BE2C (cell line): ENCODE measurements at regions not wholly inside any gene's neighbourhood (a gene's known extent, or its start where the extent isn't known, plus 50 kb on each side); places are given as distances from the start of the nearest gene placed in this dataset.

ENCODE experiments used
- DNase-seq: peaks from one replicate; pipeline ENCODE4 v3.0.0-alpha.2; 2020
- H3K27me3 ChIP-seq: fragments of 250-450 bp; sonication (Bioruptor Pico); 2 replicates; pipeline ENCODE4 v1.5.1; 2020; ENCODE audit warnings: mild to moderate bottlenecking
- H3K36me3 ChIP-seq: fragments of 250-450 bp; sonication (Bioruptor Pico); 2 replicates; pipeline ENCODE4 v1.5.1; 2020; ENCODE audit warnings: mild to moderate bottlenecking
- H3K4me1 ChIP-seq: fragments of 250-450 bp; sonication (Bioruptor Pico); 2 replicates; pipeline ENCODE4 v1.5.1; 2020
- H3K4me3 ChIP-seq: 2 replicates; pipeline ENCODE4 v1.5.1; 2011; ENCODE audit warnings: low read depth, low read length
- H3K9me3 ChIP-seq: fragments of 250-450 bp; sonication (Bioruptor Pico); 2 replicates; pipeline ENCODE4 v1.5.1; 2020
- TF ChIP-seq, protein P1 (sequence below): IDR thresholded peaks from 2 replicates; pipeline ENCODE4 v1.5.1; 2012; ENCODE audit warnings: mild to moderate bottlenecking, low read depth, low read length

DNA sequence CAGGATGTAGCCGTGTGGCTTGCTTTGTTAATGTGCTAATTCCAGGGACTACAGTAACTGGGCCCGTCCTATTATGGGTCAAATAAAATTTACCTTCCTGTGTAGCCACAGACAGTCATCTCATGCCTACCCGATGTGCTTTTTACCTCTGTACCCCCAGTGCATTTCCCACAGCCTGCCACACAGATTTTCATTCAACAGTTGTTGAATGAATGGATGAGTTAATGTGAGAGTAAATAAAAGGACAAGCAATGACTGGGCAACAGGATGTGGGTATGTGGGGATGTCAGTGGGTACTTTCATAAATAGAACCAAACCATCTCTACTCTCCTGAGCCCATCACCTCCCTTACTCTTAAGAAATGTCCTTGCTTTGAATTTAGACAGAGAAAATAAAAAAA lies 441.2 kb upstream of the ZNF462 start:
- Histone ChIP-seq H3K36me3 (no peaks in the 10 kb centered on the region), H3K4me1 (no peaks in the 10 kb centered on the region), H3K9me3 (no peaks in the 10 kb centered on the region), H3K4me3 (no peak overlapping the region), H3K27me3 (no peaks in the 10 kb centered on the region)
- DNase-seq, result no peak
- TF ChIP-seq, protein P1, sequence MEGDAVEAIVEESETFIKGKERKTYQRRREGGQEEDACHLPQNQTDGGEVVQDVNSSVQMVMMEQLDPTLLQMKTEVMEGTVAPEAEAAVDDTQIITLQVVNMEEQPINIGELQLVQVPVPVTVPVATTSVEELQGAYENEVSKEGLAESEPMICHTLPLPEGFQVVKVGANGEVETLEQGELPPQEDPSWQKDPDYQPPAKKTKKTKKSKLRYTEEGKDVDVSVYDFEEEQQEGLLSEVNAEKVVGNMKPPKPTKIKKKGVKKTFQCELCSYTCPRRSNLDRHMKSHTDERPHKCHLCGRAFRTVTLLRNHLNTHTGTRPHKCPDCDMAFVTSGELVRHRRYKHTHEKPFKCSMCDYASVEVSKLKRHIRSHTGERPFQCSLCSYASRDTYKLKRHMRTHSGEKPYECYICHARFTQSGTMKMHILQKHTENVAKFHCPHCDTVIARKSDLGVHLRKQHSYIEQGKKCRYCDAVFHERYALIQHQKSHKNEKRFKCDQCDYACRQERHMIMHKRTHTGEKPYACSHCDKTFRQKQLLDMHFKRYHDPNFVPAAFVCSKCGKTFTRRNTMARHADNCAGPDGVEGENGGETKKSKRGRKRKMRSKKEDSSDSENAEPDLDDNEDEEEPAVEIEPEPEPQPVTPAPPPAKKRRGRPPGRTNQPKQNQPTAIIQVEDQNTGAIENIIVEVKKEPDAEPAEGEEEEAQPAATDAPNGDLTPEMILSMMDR, result no peak

GRCh38 chr9:106423575-106423974 lies 439.4 kb upstream of the ZNF462 start:
- TF ChIP-seq, protein P1, result no peak
- no peaks in the 10 kb centered on the region for H3K4me1 ChIP-seq
- no peaks in the 10 kb centered on the region for H3K27me3 ChIP-seq
- no peaks in the 10 kb centered on the region for H3K36me3 ChIP-seq
- H3K4me3 ChIP-seq, result no peak overlapping the region
- DNase-seq, result no peak
- H3K9me3 ChIP-seq, result no peaks in the 10 kb centered on the region

DNA sequence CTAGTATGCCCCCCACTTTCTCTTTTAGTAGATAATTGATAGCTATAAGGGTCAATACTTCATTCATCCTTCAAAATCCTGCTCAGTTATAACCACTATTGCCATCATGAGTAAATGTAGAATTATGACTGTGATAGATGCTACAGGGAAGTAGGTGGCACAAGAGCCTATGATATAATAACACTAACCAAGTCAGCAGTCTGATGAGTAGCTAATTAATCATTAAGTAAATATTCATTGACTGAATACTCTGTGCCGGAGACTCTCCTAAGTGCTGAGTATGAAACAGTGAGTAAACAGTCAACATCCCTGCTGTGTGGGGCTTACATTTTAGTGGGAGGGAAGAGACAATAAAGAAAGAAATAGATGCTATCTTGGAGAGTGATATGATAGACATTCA lies 430.3 kb upstream of the ZNF462 start:
- no peaks in the 10 kb centered on the region for H3K4me1 ChIP-seq
- TF ChIP-seq, protein P1, result no peak

DNA sequence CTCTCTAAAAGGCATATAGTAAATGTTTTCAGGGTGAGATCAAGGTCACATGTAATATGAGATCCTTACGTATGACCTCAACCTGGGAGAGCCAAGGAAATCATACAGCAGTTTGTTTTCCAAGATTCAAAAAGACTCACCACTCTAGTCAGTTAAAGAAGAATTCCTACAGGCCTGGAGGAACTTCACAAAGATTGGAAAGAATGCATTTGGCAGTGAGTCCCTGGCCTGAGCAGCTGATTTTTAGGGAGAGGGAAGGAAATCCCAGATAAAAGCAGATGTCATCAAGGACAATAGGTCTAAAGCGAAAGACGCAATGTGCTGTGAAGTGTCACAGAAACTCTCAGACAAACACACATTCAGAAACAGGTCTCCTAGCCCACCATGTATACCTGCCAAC lies 424.0 kb upstream of the ZNF462 start:
- TF ChIP-seq, protein P1, result no peak
- H3K27me3 ChIP-seq, result no peaks in the 10 kb centered on the region
- H3K36me3 ChIP-seq, result no peaks in the 10 kb centered on the region
- H3K9me3 ChIP-seq, result no peaks in the 10 kb centered on the region
- no peaks in the 10 kb centered on the region for H3K4me1 ChIP-seq
- H3K4me3 ChIP-seq, result no peak overlapping the region
- no peak for DNase-seq

More for the DNA sequence above, 430.3 kb upstream of the ZNF462 start:
- no peaks in the 10 kb centered on the region; the same call in 1 of the 2 replicates for H3K27me3 ChIP-seq
- H3K36me3 ChIP-seq, result no peaks in the 10 kb centered on the region
- no peaks in the 10 kb centered on the region for H3K9me3 ChIP-seq
- H3K4me3 ChIP-seq, result no peak overlapping the region
- DNase-seq, result no peak

DNA sequence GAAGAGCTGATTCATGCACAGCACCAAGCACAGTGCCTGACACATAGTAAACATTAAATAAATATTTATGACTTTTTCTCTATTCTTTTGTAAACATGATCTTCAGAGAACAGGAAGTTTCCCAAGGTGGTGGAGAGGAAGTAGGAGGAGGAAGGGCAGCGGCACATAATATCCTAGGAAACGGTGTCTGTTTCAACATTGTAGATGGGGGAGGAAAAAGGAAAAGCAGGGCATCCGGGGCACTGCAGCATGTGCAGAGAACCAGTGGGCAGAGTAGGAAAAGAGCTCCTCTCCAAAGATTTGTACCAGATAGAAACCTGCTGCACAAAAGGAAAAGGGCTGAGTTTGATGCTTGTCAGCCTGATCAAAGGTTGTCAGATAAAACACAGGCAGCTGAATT lies 421.7 kb upstream of the ZNF462 start:
- Histone ChIP-seq H3K9me3 (no peaks in the 10 kb centered on the region), H3K4me1 (no peaks in the 10 kb centered on the region), H3K27me3 (no peaks in the 10 kb centered on the region), H3K4me3 (no peak overlapping the region), H3K36me3 (no peaks in the 10 kb centered on the region)
- TF ChIP-seq, protein P1, result no peak
- no peak for DNase-seq

DNA sequence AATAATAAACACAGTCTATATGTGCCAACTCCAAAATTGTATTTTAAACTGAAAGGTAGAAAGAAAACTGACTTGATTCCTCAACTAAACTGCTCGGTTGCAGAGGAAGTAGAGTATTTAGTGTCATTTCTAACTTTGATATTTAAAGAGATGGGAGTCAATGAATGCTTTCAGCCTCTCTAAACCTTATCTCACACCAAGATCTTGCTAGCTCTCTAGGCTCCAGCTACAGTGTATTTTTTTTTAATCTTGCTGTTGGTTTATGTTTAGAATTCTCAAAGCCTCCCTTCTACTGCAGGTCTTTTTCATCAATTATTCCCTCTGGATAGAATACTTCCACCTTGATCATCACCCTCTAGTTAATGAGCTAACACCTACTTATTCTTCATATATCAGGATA lies 419.4 kb upstream of the ZNF462 start:
- Histone ChIP-seq H3K27me3 (no peaks in the 10 kb centered on the region), H3K4me1 (no peaks in the 10 kb centered on the region), H3K9me3 (no peaks in the 10 kb centered on the region), H3K4me3 (no peak overlapping the region), H3K36me3 (no peaks in the 10 kb centered on the region)
- TF ChIP-seq, protein P1, result no peak
- DNase-seq, result no peak
